Neuronal stem cell (in vitro differentiated cells): ENCODE measurements at regions not wholly inside any gene's neighbourhood (a gene's known extent, or its start where the extent isn't known, plus 50 kb on each side); places are given as distances from the start of the nearest gene placed in this dataset.

Experiments used
- DNase-seq: peaks from one replicate; pipeline ENCODE4 v3.0.0-alpha.2; 2013; ENCODE audit warnings: low spot score
- H2AFZ ChIP-seq: one replicate; pipeline ENCODE4 v1.6.1; 2013; ENCODE audit warnings: mild to moderate bottlenecking, low read length, inconsistent platforms
- H2AK5ac ChIP-seq: 2 replicates; pipeline ENCODE4 v1.6.1; 2013; ENCODE audit warnings: low read depth, mild to moderate bottlenecking, inconsistent platforms, low read length, moderate library complexity, mixed read lengths
- H2BK120ac ChIP-seq: 2 replicates; pipeline ENCODE4 v1.6.1; 2013; ENCODE audit warnings: low read depth, mild to moderate bottlenecking, inconsistent platforms, low read length, moderate library complexity, mixed read lengths
- H2BK12ac ChIP-seq: one replicate; pipeline ENCODE4 v1.6.1; 2013; ENCODE audit warnings: low read length, inconsistent platforms
- H2BK15ac ChIP-seq: 2 replicates; pipeline ENCODE4 v1.6.1; 2013; ENCODE audit warnings: mild to moderate bottlenecking, low read length, inconsistent platforms, mixed read lengths
- H2BK5ac ChIP-seq: one replicate; pipeline ENCODE4 v1.6.1; 2013; ENCODE audit warnings: inconsistent platforms, mild to moderate bottlenecking, low read length, moderate library complexity
- H3K14ac ChIP-seq: one replicate; pipeline ENCODE4 v1.6.1; 2013; ENCODE audit warnings: low read length, inconsistent platforms
- H3K18ac ChIP-seq: 2 replicates; pipeline ENCODE4 v1.6.1; 2013; ENCODE audit warnings: low read length, inconsistent platforms
- H3K23ac ChIP-seq: 2 replicates; pipeline ENCODE4 v1.6.1; 2013; ENCODE audit warnings: low read depth, mild to moderate bottlenecking, mixed read lengths, low read length, inconsistent platforms; ENCODE audit not compliant: poor library complexity
- H3K27ac ChIP-seq: replicated peaks from 3 replicates; pipeline ENCODE4 v1.5.1; 2013; ENCODE audit warnings: low read length, inconsistent platforms
- H3K27me3 ChIP-seq, 3 experiments: 2 replicates each; pipeline ENCODE4 v1.6.1; 2013; ENCODE audit warnings: low read length in 3 of 3, mild to moderate bottlenecking in 2 of 3, inconsistent platforms in 1 of 3, low read depth in 1 of 3, mixed read lengths in 1 of 3, moderate library complexity in 1 of 3; ENCODE audit not compliant: control insufficient read depth in 3 of 3, insufficient read depth in 3 of 3
- H3K36me3 ChIP-seq, 2 donors: replicated peaks in 1 of 2; 2 replicates each; pipeline ENCODE4 v1.6.1; 2013; ENCODE audit warnings: low read length in 2 of 2; ENCODE audit not compliant: control insufficient read depth in 2 of 2, insufficient read depth in 2 of 2
- H3K4ac ChIP-seq: 2 replicates; pipeline ENCODE4 v1.6.1; 2013; ENCODE audit warnings: inconsistent platforms, mild to moderate bottlenecking, low read length, moderate library complexity
- H3K4me1 ChIP-seq, 2 donors: 1 replicate in 1 of 2; 2 replicates in 1 of 2; pipeline ENCODE4 v1.6.1; 2013; ENCODE audit warnings: low read length in 2 of 2, low read depth in 1 of 2; ENCODE audit not compliant: control insufficient read depth in 2 of 2, insufficient read depth in 1 of 2
- H3K4me2 ChIP-seq: one replicate; pipeline ENCODE4 v1.6.1; 2013; ENCODE audit warnings: mild to moderate bottlenecking, low read length, inconsistent platforms; ENCODE audit not compliant: insufficient read depth, poor library complexity, severe bottlenecking
- H3K4me3 ChIP-seq, 2 donors: 2 replicates each; pipeline ENCODE4 v1.5.1; 2013; ENCODE audit warnings: low read length in 2 of 2, mild to moderate bottlenecking in 2 of 2, inconsistent platforms in 1 of 2, moderate library complexity in 1 of 2
- H3K79me1 ChIP-seq: one replicate; pipeline ENCODE4 v1.6.1; 2013; ENCODE audit warnings: low read depth, mild to moderate bottlenecking, inconsistent platforms, low read length, moderate library complexity
- H3K9ac ChIP-seq: one replicate; pipeline ENCODE4 v1.6.1; 2013; ENCODE audit warnings: mild to moderate bottlenecking, low read depth, low read length, inconsistent platforms; ENCODE audit not compliant: poor library complexity
- H3K9me3 ChIP-seq, 2 donors: replicated peaks in 1 of 2; 2 replicates each; pipeline versions ENCODE3 to v1.6.1; 2013; ENCODE audit warnings: low read length in 2 of 2, mild to moderate bottlenecking in 2 of 2, inconsistent platforms in 1 of 2, low read depth in 1 of 2, mixed read lengths in 1 of 2, moderate library complexity in 1 of 2; ENCODE audit not compliant: control insufficient read depth in 2 of 2, insufficient read depth in 1 of 2
- H4K8ac ChIP-seq: one replicate; pipeline ENCODE4 v1.6.1; 2013; ENCODE audit warnings: low read depth, mild to moderate bottlenecking, inconsistent platforms, low read length, moderate library complexity
- H4K91ac ChIP-seq: one replicate; pipeline ENCODE4 v1.6.1; 2013; ENCODE audit warnings: low read length, low read depth, mild to moderate bottlenecking, inconsistent platforms; ENCODE audit not compliant: poor library complexity
- WGBS, 2 donors: extraction: QIAGEN DNeasy Blood & Tissue Kit; methylation state at CpG; one replicate each; pipeline ENCODE4 v1.1.7; 2013; ENCODE audit warnings: missing lambda C conversion rate in 2 of 2, mixed read lengths in 1 of 2; ENCODE audit not compliant: insufficient read length in 2 of 2, insufficient replicate concordance in 1 of 2; ENCODE audit errors: extremely low coverage in 2 of 2; 5-methylcytosine and 5-hydroxymethylcytosine counted together

DNA sequence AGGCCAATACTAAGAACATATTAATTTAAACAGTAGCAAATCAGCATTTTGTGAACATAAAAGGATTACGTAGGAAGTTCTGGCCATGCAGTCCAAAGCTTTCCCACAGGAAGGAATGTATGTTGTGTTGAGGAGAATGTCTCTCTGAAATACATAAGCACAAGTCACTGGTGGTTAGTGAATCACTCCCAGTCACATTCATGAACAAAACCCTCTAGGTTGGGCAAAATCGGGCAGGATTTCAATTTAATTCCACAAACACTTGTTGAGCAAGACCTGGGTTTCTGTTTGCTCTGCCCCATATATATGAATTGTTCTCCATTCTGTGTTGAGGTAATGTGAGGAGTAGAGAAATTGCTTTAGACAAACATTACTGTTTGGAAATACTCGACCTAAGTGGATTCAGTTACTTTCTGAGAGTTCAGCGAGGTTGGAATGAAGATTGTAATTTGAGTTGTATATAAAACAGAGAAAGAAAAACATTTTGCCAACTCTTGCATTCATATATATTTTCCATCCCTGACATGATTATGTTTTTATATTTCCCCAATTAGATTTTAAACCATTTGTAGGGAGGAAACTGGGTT is 127.6 kb upstream of the RPS23 start:
- Histone ChIP-seq H3K23ac (no peak overlapping the region), H3K36me3 (no peaks in the 10 kb centered on the region), H3K27me3 (no peaks in the 10 kb centered on the region), H2BK120ac (no peak overlapping the region), H2BK5ac (no peak overlapping the region), H3K9me3 (peaks cover 0 to 5% of the 10 kb centered on the region in 2 donors), H4K91ac (no peak overlapping the region), H3K4me1 (peaks cover 1 to 2% of the 10 kb centered on the region in 2 donors), H2BK15ac (no peak overlapping the region), H3K14ac (no peak overlapping the region), H3K79me1 (no peaks in the 10 kb centered on the region), H2AK5ac (no peak overlapping the region), H3K9ac (no peak overlapping the region), H3K4ac (no peak overlapping the region), H3K4me3 (no peak overlapping the region), H3K27ac (no peak overlapping the region), H2BK12ac (no peak overlapping the region), H4K8ac (no peak overlapping the region), H3K4me2 (no peak overlapping the region), H3K18ac (no peak overlapping the region), H2AFZ (no peak overlapping the region)
- no CpG with 5 or more reads among the region's 4 CpGs for WGBS, 2 donors
- DNase-seq = no peak

GRCh38 chr5:82405161-82405560 is 127.0 kb upstream of the RPS23 start:
- Histone ChIP-seq H3K27me3 (no peaks in the 10 kb centered on the region), H2AFZ (no peak overlapping the region), H3K9ac (no peak overlapping the region), H3K14ac (no peak overlapping the region), H4K91ac (no peak overlapping the region), H3K4ac (no peak overlapping the region), H2AK5ac (no peak overlapping the region), H2BK5ac (no peak overlapping the region), H3K79me1 (no peaks in the 10 kb centered on the region), H3K4me3 (no peak overlapping the region), H3K9me3 (peaks cover 0 to 5% of the 10 kb centered on the region in 2 donors), H3K36me3 (no peaks in the 10 kb centered on the region), H4K8ac (no peak overlapping the region), H3K4me2 (no peak overlapping the region), H2BK120ac (no peak overlapping the region), H3K27ac (no peak overlapping the region), H3K23ac (no peak overlapping the region), H2BK15ac (no peak overlapping the region), H3K18ac (no peak overlapping the region), H3K4me1 (peaks cover 1 to 2% of the 10 kb centered on the region in 2 donors), H2BK12ac (no peak overlapping the region)
- WGBS, 2 donors = no CpG with 5 or more reads among the region's 2 CpGs
- no peak for DNase-seq

DNA sequence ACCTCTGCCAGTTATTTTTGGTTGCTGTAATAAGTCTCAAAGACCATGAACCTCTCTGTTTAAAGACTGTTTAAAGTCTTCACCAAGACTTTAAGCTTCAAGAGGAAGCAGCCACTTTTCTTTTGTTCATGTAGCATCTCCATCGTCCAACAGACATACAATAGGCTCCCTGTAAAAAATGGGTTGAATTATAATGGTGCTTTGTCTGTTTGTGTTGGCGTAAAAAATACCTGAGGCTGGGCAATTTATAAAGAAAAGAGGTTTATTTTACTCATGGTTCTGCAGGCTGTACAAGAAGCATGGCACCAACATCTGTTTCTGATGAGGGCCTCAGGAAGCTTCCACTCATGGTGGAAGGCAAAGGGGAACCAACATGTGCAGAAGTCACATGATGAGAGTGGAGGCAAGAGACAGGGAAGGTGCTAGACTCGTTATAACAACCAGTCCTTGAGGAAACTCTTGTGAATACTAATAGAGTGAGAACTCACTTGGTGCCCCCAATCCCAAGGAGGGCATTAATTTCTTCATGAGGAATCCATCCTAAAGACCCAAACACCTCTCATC is 126.3 kb upstream of the RPS23 start:
- no peaks in the 10 kb centered on the region for H3K79me1 ChIP-seq
- H2BK15ac ChIP-seq = no peak overlapping the region
- H3K4me2 ChIP-seq = no peak overlapping the region
- no peak overlapping the region for H4K91ac ChIP-seq
- no peak overlapping the region for H4K8ac ChIP-seq
- H3K18ac ChIP-seq = no peak overlapping the region
- no peak overlapping the region for H3K23ac ChIP-seq
- no peak overlapping the region for H2BK12ac ChIP-seq
- H3K27ac ChIP-seq = no peak overlapping the region
- no peaks in the 10 kb centered on the region for H3K27me3 ChIP-seq
- H3K4me3 ChIP-seq = no peak overlapping the region
- H2BK120ac ChIP-seq = no peak overlapping the region
- H3K9ac ChIP-seq = no peak overlapping the region
- no peak overlapping the region for H2AK5ac ChIP-seq
- H3K4ac ChIP-seq = no peak overlapping the region
- H3K4me1 ChIP-seq = peaks cover 1 to 2% of the 10 kb centered on the region in 2 donors
- no peak overlapping the region for H2BK5ac ChIP-seq
- peaks cover 0 to 5% of the 10 kb centered on the region in 2 donors for H3K9me3 ChIP-seq
- DNase-seq = no peak
- H2AFZ ChIP-seq = no peak overlapping the region
- no peak overlapping the region for H3K14ac ChIP-seq
- no CpG with 5 or more reads among the region's 3 CpGs for WGBS, 2 donors
- no peaks in the 10 kb centered on the region for H3K36me3 ChIP-seq

DNA sequence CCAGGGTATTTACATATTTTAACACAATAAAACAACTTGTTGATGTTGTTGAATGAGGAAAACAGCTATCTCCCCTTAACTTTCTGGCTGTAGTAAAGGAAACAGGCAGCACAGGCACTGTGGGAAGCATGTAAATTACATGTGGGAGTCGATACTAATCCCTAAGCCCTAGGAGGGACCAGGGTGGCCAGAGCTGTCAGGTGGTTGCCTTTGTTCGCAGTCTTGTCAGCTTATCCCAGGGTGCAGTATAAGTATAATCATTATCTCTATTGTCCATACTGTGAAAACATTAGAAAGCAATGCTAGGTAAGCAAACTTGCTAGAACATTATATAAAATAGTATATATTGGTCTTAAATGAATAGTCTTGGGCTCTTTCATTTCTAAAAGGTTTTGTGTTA is 125.6 kb upstream of the RPS23 start:
- no peak overlapping the region for H3K9ac ChIP-seq
- no peaks in the 10 kb centered on the region for H3K36me3 ChIP-seq
- H2AK5ac ChIP-seq = no peak overlapping the region
- H2BK5ac ChIP-seq = no peak overlapping the region
- H3K4me3 ChIP-seq = no peak overlapping the region
- H3K27me3 ChIP-seq = no peaks in the 10 kb centered on the region
- no peak overlapping the region for H2BK15ac ChIP-seq
- H3K23ac ChIP-seq = no peak overlapping the region
- no peak overlapping the region for H2AFZ ChIP-seq
- H3K14ac ChIP-seq = no peak overlapping the region
- no peak overlapping the region for H3K18ac ChIP-seq
- peaks cover 0 to 5% of the 10 kb centered on the region in 2 donors for H3K9me3 ChIP-seq
- no peak overlapping the region for H3K4ac ChIP-seq
- no peak overlapping the region for H3K27ac ChIP-seq
- no peaks in the 10 kb centered on the region for H3K79me1 ChIP-seq
- H3K4me1 ChIP-seq = peaks cover 1 to 2% of the 10 kb centered on the region in 2 donors
- no CpG with 5 or more reads among the region's 2 CpGs for WGBS, 2 donors
- H4K91ac ChIP-seq = no peak overlapping the region
- no peak overlapping the region for H3K4me2 ChIP-seq
- DNase-seq = no peak
- no peak overlapping the region for H4K8ac ChIP-seq
- no peak overlapping the region for H2BK12ac ChIP-seq
- no peak overlapping the region for H2BK120ac ChIP-seq
